Mucosa of rectum (tissue), 2 donors: ENCODE measurements at regions not wholly inside any gene's neighbourhood (a gene's known extent, or its start where the extent isn't known, plus 50 kb on each side); places are given as distances from the start of the nearest gene placed in this dataset.
"Not testable (repeated sequence)": the region's sequence is repeated elsewhere in the genome, so short reads cannot be mapped to it uniquely, and the experiment has no call there.

ENCODE experiments used
- H3K27ac ChIP-seq, 2 donors: one replicate each; pipeline ENCODE4 v1.7.0; 2013; ENCODE audit warnings: inconsistent platforms in 2 of 2, low read depth in 2 of 2, low read length in 2 of 2
- H3K27me3 ChIP-seq, 2 donors: one replicate each; pipeline ENCODE4 v1.7.0; 2013; ENCODE audit warnings: low read length in 2 of 2; ENCODE audit not compliant: control insufficient read depth in 2 of 2, insufficient read depth in 2 of 2
- H3K36me3 ChIP-seq, 2 donors: one replicate each; pipeline ENCODE4 v1.7.0; 2013; ENCODE audit warnings: low read length in 2 of 2; ENCODE audit not compliant: control insufficient read depth in 2 of 2, insufficient read depth in 2 of 2
- H3K4me1 ChIP-seq, 2 donors: one replicate each; pipeline ENCODE4 v1.7.0; 2013; ENCODE audit warnings: low read length in 2 of 2, mild to moderate bottlenecking in 1 of 2; ENCODE audit not compliant: control insufficient read depth in 2 of 2, insufficient read depth in 2 of 2
- H3K4me3 ChIP-seq, 2 donors: one replicate each; pipeline ENCODE4 v1.7.0; 2013; ENCODE audit warnings: low read length in 2 of 2
- H3K9ac ChIP-seq, 2 donors: one replicate each; pipeline ENCODE4 v1.7.0; 2013; ENCODE audit warnings: low read length in 2 of 2, low read depth in 1 of 2, mild to moderate bottlenecking in 1 of 2
- H3K9me3 ChIP-seq, 2 donors: one replicate each; pipeline ENCODE4 v1.7.0; 2013; ENCODE audit warnings: low read length in 2 of 2; ENCODE audit not compliant: control insufficient read depth in 2 of 2
- donor health status: healthy.
- donor health status: Normal muscosa, but diverticular disease.

- Histone ChIP-seq H3K9ac (no peak overlapping the region), H3K9me3 (no peaks in the 10 kb centered on the region), H3K27me3 (no peaks in the 10 kb centered on the region), H3K27ac (no peak overlapping the region), H3K4me1 (no peaks in the 10 kb centered on the region), H3K36me3 (no peaks in the 10 kb centered on the region), H3K4me3 (no peak overlapping the region)
These were observed 448.3 kb upstream of the NFIA start for GRCh38 chr1:60634106-60634505.

GRCh38 chr1:60622486-60622885 is 459.9 kb upstream of the NFIA start:
- no peaks in the 10 kb centered on the region for H3K27me3 ChIP-seq
- H3K9me3 ChIP-seq = no peaks in the 10 kb centered on the region
- H3K4me3 ChIP-seq = no peak overlapping the region
- no peaks in the 10 kb centered on the region for H3K36me3 ChIP-seq
- H3K9ac ChIP-seq = no peak overlapping the region
- no peaks in the 10 kb centered on the region for H3K4me1 ChIP-seq
- no peak overlapping the region for H3K27ac ChIP-seq

GRCh38 chr1:60621368-60621851 is 461.0 kb upstream of the NFIA start:
- no peak overlapping the region for H3K9ac ChIP-seq
- no peaks in the 10 kb centered on the region for H3K9me3 ChIP-seq
- no peaks in the 10 kb centered on the region for H3K36me3 ChIP-seq
- no peak overlapping the region for H3K27ac ChIP-seq
- no peaks in the 10 kb centered on the region for H3K27me3 ChIP-seq
- no peaks in the 10 kb centered on the region for H3K4me1 ChIP-seq
- no peak overlapping the region for H3K4me3 ChIP-seq

- no peak overlapping the region for H3K9ac ChIP-seq
- H3K4me3 ChIP-seq = no peak overlapping the region
- H3K9me3 ChIP-seq = no peaks in the 10 kb centered on the region
- H3K36me3 ChIP-seq = no peaks in the 10 kb centered on the region
- H3K4me1 ChIP-seq = no peaks in the 10 kb centered on the region
- H3K27ac ChIP-seq = no peak overlapping the region
- no peaks in the 10 kb centered on the region for H3K27me3 ChIP-seq
These were observed 462.3 kb upstream of the NFIA start for GRCh38 chr1:60620087-60620486.

DNA sequence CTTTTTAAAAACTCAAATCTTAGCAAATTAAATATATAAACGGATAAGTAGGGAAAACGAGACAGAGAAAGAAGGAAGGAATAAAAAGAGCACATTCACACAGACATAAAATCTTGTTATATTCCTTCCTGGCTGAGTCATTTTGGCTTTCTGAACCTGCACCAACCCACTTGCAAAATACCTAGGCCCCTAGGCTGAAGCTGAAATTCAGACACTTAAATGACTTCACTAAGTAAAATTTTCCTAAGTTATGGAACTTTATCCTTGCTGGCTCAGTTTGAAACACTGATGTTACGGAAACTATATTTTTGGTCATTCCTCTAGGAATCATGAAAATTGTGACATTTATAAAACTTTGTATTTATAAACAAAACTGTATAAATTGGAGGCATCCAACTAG is 462.8 kb upstream of the NFIA start:
- Histone ChIP-seq H3K4me3 (no peak overlapping the region), H3K4me1 (no peaks in the 10 kb centered on the region), H3K36me3 (no peaks in the 10 kb centered on the region), H3K27ac (no peak overlapping the region), H3K27me3 (no peaks in the 10 kb centered on the region), H3K9ac (no peak overlapping the region), H3K9me3 (no peaks in the 10 kb centered on the region)

- Histone ChIP-seq H3K27me3 (no peaks in the 10 kb centered on the region), H3K4me3 (no peak overlapping the region), H3K9me3 (no peaks in the 10 kb centered on the region), H3K9ac (no peak overlapping the region), H3K27ac (no peak overlapping the region), H3K4me1 (no peaks in the 10 kb centered on the region), H3K36me3 (no peaks in the 10 kb centered on the region)
These were observed 466.7 kb upstream of the NFIA start for GRCh38 chr1:60615666-60616065.

- no peak overlapping the region for H3K27ac ChIP-seq
- no peaks in the 10 kb centered on the region for H3K9me3 ChIP-seq
- no peaks in the 10 kb centered on the region for H3K27me3 ChIP-seq
- no peak overlapping the region for H3K4me3 ChIP-seq
- H3K36me3 ChIP-seq = no peaks in the 10 kb centered on the region
- no peaks in the 10 kb centered on the region for H3K4me1 ChIP-seq
- no peak overlapping the region for H3K9ac ChIP-seq
These were observed 469.6 kb upstream of the NFIA start for GRCh38 chr1:60612790-60613189.

DNA sequence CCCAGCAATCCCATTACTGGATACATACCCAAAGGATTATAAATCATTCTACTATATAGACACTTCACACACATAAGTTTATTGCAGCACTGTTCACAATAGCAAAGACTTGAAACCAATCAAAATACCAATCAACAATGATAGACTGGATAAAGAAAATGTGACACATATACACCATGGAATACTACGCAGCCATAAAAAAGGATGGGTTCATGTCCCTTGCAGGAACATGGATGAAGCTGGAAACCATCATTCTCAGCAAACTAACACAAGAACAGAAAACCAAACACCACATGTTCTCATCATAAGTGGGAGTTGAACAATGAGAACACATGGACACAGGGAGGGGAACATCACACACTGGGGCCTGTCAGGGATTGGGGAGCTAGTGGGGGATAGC is 475.4 kb upstream of the NFIA start:
- H3K4me1 ChIP-seq, H3K4me3 ChIP-seq, H3K9ac ChIP-seq, H3K9me3 ChIP-seq, H3K27ac ChIP-seq, H3K27me3 ChIP-seq, H3K36me3 ChIP-seq: not testable (repeated sequence)

GRCh38 chr1:60600532-60600931 is 481.8 kb upstream of the NFIA start:
- Histone ChIP-seq H3K27ac (no peak overlapping the region), H3K36me3 (no peaks in the 10 kb centered on the region), H3K9ac (no peak overlapping the region), H3K9me3 (no peaks in the 10 kb centered on the region), H3K4me3 (no peak overlapping the region), H3K27me3 (no peaks in the 10 kb centered on the region), H3K4me1 (no peaks in the 10 kb centered on the region)

DNA sequence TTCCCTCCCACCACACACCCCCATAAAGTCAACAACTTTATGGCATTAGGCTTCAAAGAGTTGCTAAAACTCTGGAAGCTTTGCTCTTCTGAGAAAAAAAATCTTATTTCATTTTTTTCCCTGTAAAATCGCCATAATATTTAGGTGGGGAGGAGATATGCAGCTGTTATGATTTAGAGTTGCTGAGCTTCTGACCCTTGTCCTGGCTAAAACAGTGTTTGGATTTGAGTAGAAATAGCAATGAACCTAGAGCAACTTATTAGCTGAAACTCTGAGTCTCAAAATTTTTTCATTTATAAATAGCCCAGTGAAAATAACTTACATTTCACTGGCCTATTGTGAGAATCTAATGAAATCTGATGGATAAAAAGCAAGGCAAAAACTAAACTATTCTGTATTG is 482.8 kb upstream of the NFIA start:
- no peaks in the 10 kb centered on the region for H3K9me3 ChIP-seq
- no peaks in the 10 kb centered on the region for H3K36me3 ChIP-seq
- no peak overlapping the region for H3K9ac ChIP-seq
- H3K4me3 ChIP-seq = no peak overlapping the region
- no peak overlapping the region for H3K27ac ChIP-seq
- H3K4me1 ChIP-seq = no peaks in the 10 kb centered on the region
- no peaks in the 10 kb centered on the region for H3K27me3 ChIP-seq
